ENCODE measurements at regions not wholly inside any gene's neighbourhood (a gene's known extent, or its start where the extent isn't known, plus 50 kb on each side); places are given as distances from the start of the nearest gene placed in this dataset.

GRCh38 chr15:26352909-26353308 is 420.0 kb downstream of the GABRB3 start:
- no peaks in the 10 kb centered on the region for H3K4me1 ChIP-seq (ENCODE audit: low read depth, poor library complexity, severe bottlenecking)
- TF ChIP-seq CTCF (conservative IDR thresholded peaks at IDR 0.05; ENCODE audit: low read depth, low read length), result no peak
- H3K4me3 ChIP-seq (IDR thresholded peaks at IDR 0.05; ENCODE audit: insufficient read depth, low read depth, low read length), result no peak overlapping the region
- H3K36me3 ChIP-seq (ENCODE audit: insufficient read depth), result no peaks in the 10 kb centered on the region
- no peaks in the 10 kb centered on the region for H3K27me3 ChIP-seq (ENCODE audit: insufficient read depth, low read depth)
- no peak overlapping the region for H2AFZ ChIP-seq (ENCODE audit: low read depth)
- no peak overlapping the region for H3K27ac ChIP-seq
- H4K20me1 ChIP-seq (ENCODE audit: insufficient read depth), result no peaks in the 10 kb centered on the region
- H3K79me2 ChIP-seq (ENCODE audit: insufficient read depth, low read depth), result no peaks in the 10 kb centered on the region
- H3K4me2 ChIP-seq, result no peak overlapping the region
- H3K9ac ChIP-seq, result no peak overlapping the region

- Histone ChIP-seq H3K4me2 (no peak overlapping the region), H2AFZ (ENCODE audit: low read depth) (no peak overlapping the region), H3K4me3 (IDR thresholded peaks at IDR 0.05; ENCODE audit: insufficient read depth, low read depth, low read length) (no peak overlapping the region), H3K4me1 (ENCODE audit: low read depth, poor library complexity, severe bottlenecking) (no peaks in the 10 kb centered on the region), H3K79me2 (ENCODE audit: insufficient read depth, low read depth) (no peaks in the 10 kb centered on the region), H3K27ac (no peak overlapping the region), H3K27me3 (ENCODE audit: insufficient read depth, low read depth) (no peaks in the 10 kb centered on the region), H4K20me1 (ENCODE audit: insufficient read depth) (no peaks in the 10 kb centered on the region), H3K36me3 (ENCODE audit: insufficient read depth) (no peaks in the 10 kb centered on the region), H3K9ac (no peak overlapping the region)
- TF ChIP-seq CTCF (conservative IDR thresholded peaks at IDR 0.05; ENCODE audit: low read depth, low read length), result no peak
These were observed 420.5 kb downstream of the GABRB3 start for GRCh38 chr15:26352406-26352805.

- Histone ChIP-seq H4K20me1 (ENCODE audit: insufficient read depth) (no peaks in the 10 kb centered on the region), H3K4me3 (IDR thresholded peaks at IDR 0.05; ENCODE audit: insufficient read depth, low read depth, low read length) (no peak overlapping the region), H3K27me3 (ENCODE audit: insufficient read depth, low read depth) (no peaks in the 10 kb centered on the region), H2AFZ (ENCODE audit: low read depth) (no peak overlapping the region), H3K9ac (no peak overlapping the region), H3K79me2 (ENCODE audit: insufficient read depth, low read depth) (no peaks in the 10 kb centered on the region), H3K4me2 (no peak overlapping the region), H3K27ac (no peak overlapping the region), H3K4me1 (ENCODE audit: low read depth, poor library complexity, severe bottlenecking) (no peaks in the 10 kb centered on the region), H3K36me3 (ENCODE audit: insufficient read depth) (no peaks in the 10 kb centered on the region)
- TF ChIP-seq CTCF (conservative IDR thresholded peaks at IDR 0.05; ENCODE audit: low read depth, low read length), result no peak
These were observed 447.4 kb downstream of the GABRB3 start for GRCh38 chr15:26325495-26325894.

GRCh38 chr15:26323566-26323965 is 449.3 kb downstream of the GABRB3 start:
- Histone ChIP-seq H3K4me1 (ENCODE audit: low read depth, poor library complexity, severe bottlenecking) (no peaks in the 10 kb centered on the region), H4K20me1 (ENCODE audit: insufficient read depth) (no peaks in the 10 kb centered on the region), H3K4me3 (IDR thresholded peaks at IDR 0.05; ENCODE audit: insufficient read depth, low read depth, low read length) (no peak overlapping the region), H3K27ac (no peak overlapping the region), H3K9ac (no peak overlapping the region), H3K36me3 (ENCODE audit: insufficient read depth) (no peaks in the 10 kb centered on the region), H3K4me2 (no peak overlapping the region), H2AFZ (ENCODE audit: low read depth) (no peak overlapping the region), H3K79me2 (ENCODE audit: insufficient read depth, low read depth) (no peaks in the 10 kb centered on the region), H3K27me3 (ENCODE audit: insufficient read depth, low read depth) (no peaks in the 10 kb centered on the region)
- TF ChIP-seq CTCF (conservative IDR thresholded peaks at IDR 0.05; ENCODE audit: low read depth, low read length), result no peak

- no peak overlapping the region for H3K9ac ChIP-seq
- H2AFZ ChIP-seq (ENCODE audit: low read depth), result no peak overlapping the region
- TF ChIP-seq CTCF (conservative IDR thresholded peaks at IDR 0.05; ENCODE audit: low read depth, low read length), result no peak
- H3K4me3 ChIP-seq (IDR thresholded peaks at IDR 0.05; ENCODE audit: insufficient read depth, low read depth, low read length), result no peak overlapping the region
- no peaks in the 10 kb centered on the region for H3K4me1 ChIP-seq (ENCODE audit: low read depth, poor library complexity, severe bottlenecking)
- no peak overlapping the region for H3K27ac ChIP-seq
- H4K20me1 ChIP-seq (ENCODE audit: insufficient read depth), result no peaks in the 10 kb centered on the region
- no peak overlapping the region for H3K4me2 ChIP-seq
- no peaks in the 10 kb centered on the region for H3K27me3 ChIP-seq (ENCODE audit: insufficient read depth, low read depth)
- H3K79me2 ChIP-seq (ENCODE audit: insufficient read depth, low read depth), result no peaks in the 10 kb centered on the region
- no peaks in the 10 kb centered on the region for H3K36me3 ChIP-seq (ENCODE audit: insufficient read depth)
These were observed 454.2 kb downstream of the GABRB3 start for GRCh38 chr15:26318689-26319088.
